Panc1 (cell line): ENCODE measurements at regions not wholly inside any gene's neighbourhood (a gene's known extent, or its start where the extent isn't known, plus 50 kb on each side); places are given as distances from the start of the nearest gene placed in this dataset.

Experiments
- ATAC-seq: fragments of 200-7000 bp; cut with Tn5 transposase; 2 replicates; pipeline ENCODE4 v1.9.1; 2020; ENCODE audit warnings: mild to moderate bottlenecking, moderate library complexity
- BruUV-seq: library from RNA; stranded (reverse); fragments of 400-500 nt; replicated peaks from 2 replicates; lab custom pipeline; 2021; lab: Mats Ljungman, UMichigan
- CTCF ChIA-PET: fragments of 300-600 bp; sonication (Branson Sonifier 250); formaldehyde crosslinking; loops from one replicate; lab custom pipeline; 2022; ENCODE audit warnings: antibody characterized with exemption; lab: Charles Lee
- POLR2A ChIA-PET: fragments of 300-600 bp; sonication (Branson Sonifier 250); formaldehyde crosslinking; loops from one replicate; lab custom pipeline; 2022; ENCODE audit warnings: antibody characterized with exemption; lab: Charles Lee
- DNase-seq: peaks from one replicate; pipeline ENCODE4 v3.0.0-alpha.2; 2010; ENCODE audit warnings: low read depth, low spot score
- H3K27ac ChIP-seq: 2 replicates; pipeline ENCODE4 v1.5.1; 2011; ENCODE audit warnings: mild to moderate bottlenecking, low read length, inconsistent platforms
- H3K27me3 ChIP-seq: fragments of 200-500 bp; sonication (Bioruptor generic); 2 replicates; pipeline ENCODE4 v1.6.0; 2014; ENCODE audit warnings: low read length, inconsistent platforms; ENCODE audit not compliant: control insufficient read depth, insufficient read depth
- H3K36me3 ChIP-seq: fragments of 200-500 bp; sonication (Bioruptor generic); 2 replicates; pipeline ENCODE4 v1.5.1; 2014; ENCODE audit warnings: inconsistent platforms, mild to moderate bottlenecking, low read length, moderate library complexity; ENCODE audit not compliant: control insufficient read depth, insufficient read depth
- H3K4me1 ChIP-seq: 2 replicates; pipeline ENCODE4 v1.5.1; 2011; ENCODE audit warnings: inconsistent platforms, mild to moderate bottlenecking, low read length, moderate library complexity; ENCODE audit not compliant: control insufficient read depth, insufficient read depth
- H3K4me3 ChIP-seq, 2 experiments: 2 replicates each; pipeline ENCODE4 v1.5.1; 2011 to 2012; ENCODE audit warnings: low read depth in 2 of 2, low read length in 2 of 2, mild to moderate bottlenecking in 2 of 2, inconsistent platforms in 1 of 2, moderate library complexity in 1 of 2
- H3K9me3 ChIP-seq: fragments of 200-500 bp; sonication (Bioruptor generic); 2 replicates; pipeline ENCODE4 v1.5.1; 2014; ENCODE audit warnings: low read depth, mild to moderate bottlenecking, inconsistent platforms, low read length, moderate library complexity; ENCODE audit not compliant: control insufficient read depth, insufficient read depth
- CTCF ChIP-seq: fragments of 450-650 bp; IDR thresholded peaks from 2 replicates; pipeline ENCODE4 v1.5.1; 2017; ENCODE audit warnings: mild to moderate bottlenecking
- POLR2AphosphoS5 ChIP-seq: IDR thresholded peaks from 2 replicates; pipeline ENCODE4 v1.6.1; 2012; ENCODE audit warnings: mild to moderate bottlenecking, low read depth, low read length, moderate library complexity
- REST ChIP-seq, 2 experiments: IDR thresholded peaks; 2 replicates each; pipeline ENCODE4 v1.6.1; 2011 to 2012; ENCODE audit warnings: low read depth in 2 of 2, control low read depth in 1 of 2, low read length in 1 of 2, mild to moderate bottlenecking in 1 of 2, moderate library complexity in 1 of 2; ENCODE audit not compliant: insufficient read depth in 1 of 2
- SIN3A ChIP-seq: IDR thresholded peaks from 2 replicates; pipeline ENCODE4 v1.6.1; 2012; ENCODE audit warnings: low read depth, mild to moderate bottlenecking, low read length, moderate library complexity, borderline replicate concordance; ENCODE audit not compliant: insufficient read depth
- TCF7L2 ChIP-seq: IDR thresholded peaks from 2 replicates; pipeline ENCODE4 v1.6.1; 2011; ENCODE audit warnings: mild to moderate bottlenecking, low read depth, low read length, inconsistent platforms
- in situ Hi-C: cut with HindIII; loops from 2 replicates; pipeline ENCODE4 v1.10.0; 2016; ENCODE audit warnings: low sequenced_read_pairs, low pct_unique_long_range_greater_than_20kb
- intact Hi-C: fragments of 100-400 bp; cut with micrococcal nuclease; formaldehyde crosslinking; loops from one replicate; pipeline ENCODE4 v1.10.0; 2022; ENCODE audit not compliant: unreplicated experiment

GRCh38 chr14:48900565-48900964 is 685.6 kb downstream of the RPS29 start:
- no peak for DNase-seq
- TF ChIP-seq POLR2AphosphoS5 (no peak), REST (IDR thresholded peaks at IDR 0.05; ENCODE audit: insufficient read depth in 1 of 2, low read depth in 2 of 2, low read length in 1 of 2) (no peak), CTCF (no peak), TCF7L2 (no peak), SIN3A (no peak)
- intact Hi-C loops (no loop called here), in situ Hi-C loops (no loop called here)
- ChIA-PET POLR2A (no interaction called here), CTCF (no interaction called here)
- H3K27ac ChIP-seq, result no peak overlapping the region
- H3K36me3 ChIP-seq, result no peaks in the 10 kb centered on the region
- no peaks in the 10 kb centered on the region for H3K4me1 ChIP-seq
- H3K4me3 ChIP-seq, result no peak overlapping the region
- H3K27me3 ChIP-seq, result no peaks in the 10 kb centered on the region
- BruUV-seq, result no TSS peak
- H3K9me3 ChIP-seq, result no peaks in the 10 kb centered on the region
- ATAC-seq, result no peak

- in situ Hi-C loops, result no loop called here
- no TSS peak for BruUV-seq
Measured at GRCh38 chr14:48890333-48890732, 695.8 kb downstream of the RPS29 start.

More at GRCh38 chr14:48890333-48890732, 695.8 kb downstream of the RPS29 start:
- ChIA-PET CTCF (no interaction called here), POLR2A (no interaction called here)
- no peaks in the 10 kb centered on the region for H3K9me3 ChIP-seq
- intact Hi-C loops, result no loop called here
- no peaks in the 10 kb centered on the region for H3K4me1 ChIP-seq
- H3K27ac ChIP-seq, result no peak overlapping the region
- no peaks in the 10 kb centered on the region for H3K27me3 ChIP-seq
- no peak overlapping the region for H3K4me3 ChIP-seq
- ATAC-seq (no peak), DNase-seq (no peak)
- H3K36me3 ChIP-seq, result no peaks in the 10 kb centered on the region
- no peak for TF ChIP-seq TCF7L2
- TF ChIP-seq POLR2AphosphoS5, result no peak
- TF ChIP-seq SIN3A, result no peak
- no peak for TF ChIP-seq CTCF
